ENCODE measurements at regions not wholly inside any gene's neighbourhood (a gene's known extent, or its start where the extent isn't known, plus 50 kb on each side); places are given as distances from the start of the nearest gene placed in this dataset.
"Not testable (repeated sequence)": the region's sequence is repeated elsewhere in the genome, so short reads cannot be mapped to it uniquely, and the experiment has no call there.

DNA sequence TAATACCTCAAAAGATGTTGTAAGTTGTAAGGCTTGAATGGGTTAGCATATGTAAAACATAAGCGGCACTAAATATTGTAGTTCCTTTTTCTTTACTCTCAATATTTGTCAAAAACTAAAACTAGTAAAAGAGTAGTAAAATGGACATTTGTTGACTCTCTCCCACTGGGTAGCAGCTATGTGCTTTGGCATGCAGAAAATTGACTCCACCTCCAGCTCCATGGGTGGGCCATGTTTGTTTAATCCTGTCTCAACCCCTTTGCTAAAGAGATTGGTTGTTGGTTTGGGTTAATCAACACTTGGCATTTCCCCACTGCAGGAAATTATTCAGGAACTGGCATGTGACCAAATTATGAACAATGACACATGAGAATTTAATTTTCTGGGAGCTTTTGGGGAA is 114.8 kb downstream of the EOMES start:
- no peak overlapping the region for H3K27ac ChIP-seq (ENCODE audit: low read depth in 1 of 2, low read length in 2 of 2)

DNA sequence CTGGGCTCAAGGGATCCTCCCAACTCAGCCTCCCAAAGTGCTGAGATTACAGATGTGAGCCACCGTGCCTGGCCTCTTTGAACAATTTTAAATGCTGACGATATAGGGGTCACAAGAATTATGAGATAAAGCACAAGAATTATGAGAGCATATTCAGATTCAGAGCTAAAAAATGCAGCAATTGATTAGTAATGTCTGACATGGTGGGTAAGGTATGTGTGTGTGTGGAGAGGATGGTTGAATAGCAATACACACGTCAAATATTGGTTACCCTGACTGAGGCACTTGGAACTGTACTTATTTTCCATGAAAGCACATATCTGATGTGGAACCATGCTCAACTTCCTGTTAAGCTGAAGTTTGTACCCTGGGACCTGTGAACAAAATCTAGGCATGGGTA is 115.6 kb downstream of the EOMES start:
- ATAC-seq (ENCODE audit: low FRiP score) (no peak), DNase-seq (no peak)
- WGBS, 2 donors: 82 to 88% methylated on average over 3 of the region's 3 CpGs
- H3K9me3 ChIP-seq (ENCODE audit: control insufficient read depth, low read length): no peaks in the 10 kb centered on the region
- no peak overlapping the region for H3K4me3 ChIP-seq (ENCODE audit: low read length in 2 of 2)
- no peaks in the 10 kb centered on the region for H3K27me3 ChIP-seq (ENCODE audit: control insufficient read depth in 1 of 2, insufficient read depth in 2 of 2, low read length in 1 of 2)
- intact Hi-C loops (cut with DNase I): no loop called here
- no peaks in the 10 kb centered on the region for H3K36me3 ChIP-seq (ENCODE audit: control insufficient read depth in 1 of 2, insufficient read depth in 2 of 2, low read length in 1 of 2)
- H3K4me1 ChIP-seq (ENCODE audit: control insufficient read depth in 1 of 2, insufficient read depth in 2 of 2, low read length in 2 of 2): no peaks in the 10 kb centered on the region
- H3K27ac ChIP-seq (ENCODE audit: low read depth in 1 of 2, low read length in 2 of 2): no peak overlapping the region

More for the DNA sequence above, 114.8 kb downstream of the EOMES start:
- Histone ChIP-seq H3K27me3 (ENCODE audit: control insufficient read depth in 1 of 2, insufficient read depth in 2 of 2, low read length in 1 of 2) (no peaks in the 10 kb centered on the region), H3K36me3 (ENCODE audit: control insufficient read depth in 1 of 2, insufficient read depth in 2 of 2, low read length in 1 of 2) (no peaks in the 10 kb centered on the region), H3K9me3 (ENCODE audit: control insufficient read depth, low read length) (no peaks in the 10 kb centered on the region), H3K4me1 (ENCODE audit: control insufficient read depth in 1 of 2, insufficient read depth in 2 of 2, low read length in 2 of 2) (no peaks in the 10 kb centered on the region), H3K4me3 (ENCODE audit: low read length in 2 of 2) (no peak overlapping the region)
- peak; percentile 59 for ATAC-seq (ENCODE audit: low FRiP score)
- intact Hi-C loops (cut with DNase I): no loop called here
- DNase-seq: no peak
- WGBS, 2 donors: 94 to 98% methylated on average over 1 of the region's 1 CpG

DNA sequence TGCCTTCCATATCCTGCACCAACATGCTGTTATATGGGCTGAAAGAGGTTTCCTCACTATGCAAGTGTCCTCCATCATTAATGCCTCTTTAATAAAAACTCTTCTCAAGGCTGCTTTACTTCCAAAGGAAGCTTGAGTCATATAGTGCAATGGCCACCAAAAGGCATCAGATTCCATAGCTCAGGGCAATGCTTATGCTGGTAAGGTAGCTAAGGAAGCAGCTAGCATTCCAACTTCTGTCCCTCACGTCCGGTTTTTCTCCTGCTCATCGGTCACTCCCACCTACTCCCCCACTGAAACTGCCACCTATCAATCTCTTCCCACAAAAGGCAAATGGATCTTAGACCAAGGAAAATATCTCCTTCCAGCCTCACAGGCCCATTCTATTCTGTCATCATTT is 117.1 kb upstream of the SLC4A7 start:
- H3K36me3 ChIP-seq (ENCODE audit: control insufficient read depth in 1 of 2, insufficient read depth in 2 of 2, low read length in 1 of 2); H3K4me3 ChIP-seq (ENCODE audit: low read length in 2 of 2); intact Hi-C loops (cut with DNase I); H3K9me3 ChIP-seq (ENCODE audit: control insufficient read depth, low read length); ATAC-seq (ENCODE audit: low FRiP score); H3K4me1 ChIP-seq (ENCODE audit: control insufficient read depth in 1 of 2, insufficient read depth in 2 of 2, low read length in 2 of 2); DNase-seq; H3K27ac ChIP-seq (ENCODE audit: low read depth in 1 of 2, low read length in 2 of 2); H3K27me3 ChIP-seq (ENCODE audit: control insufficient read depth in 1 of 2, insufficient read depth in 2 of 2, low read length in 1 of 2): not testable (repeated sequence)
- 98 to 99% methylated on average over 3 of the region's 3 CpGs for WGBS, 2 donors

DNA sequence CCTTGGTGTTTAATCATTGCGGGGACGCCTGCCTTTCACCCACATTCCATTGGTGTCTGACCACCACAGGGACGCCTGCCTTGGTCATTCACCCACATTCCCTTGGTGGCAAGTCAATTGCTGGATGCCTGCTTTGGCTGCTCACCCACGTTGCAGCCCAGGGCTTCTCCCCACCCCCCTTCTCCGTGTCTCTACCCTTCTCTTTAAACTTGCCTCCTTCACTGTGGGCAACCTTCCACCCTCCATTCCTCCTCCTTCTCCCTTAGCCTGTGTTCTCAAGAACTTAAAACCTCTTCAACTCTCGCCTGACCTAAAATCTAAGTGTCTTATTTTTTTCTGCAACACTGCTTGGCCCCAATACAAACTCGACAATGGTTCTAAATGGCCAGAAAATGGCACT is 115.6 kb upstream of the SLC4A7 start:
- H3K27ac ChIP-seq (ENCODE audit: low read depth in 1 of 2, low read length in 2 of 2); H3K9me3 ChIP-seq (ENCODE audit: control insufficient read depth, low read length); H3K4me3 ChIP-seq (ENCODE audit: low read length in 2 of 2); H3K4me1 ChIP-seq (ENCODE audit: control insufficient read depth in 1 of 2, insufficient read depth in 2 of 2, low read length in 2 of 2); H3K36me3 ChIP-seq (ENCODE audit: control insufficient read depth in 1 of 2, insufficient read depth in 2 of 2, low read length in 1 of 2); intact Hi-C loops (cut with DNase I); DNase-seq; H3K27me3 ChIP-seq (ENCODE audit: control insufficient read depth in 1 of 2, insufficient read depth in 2 of 2, low read length in 1 of 2); ATAC-seq (ENCODE audit: low FRiP score): not testable (repeated sequence)
- 88 to 89% methylated on average over 7 of the region's 7 CpGs for WGBS, 2 donors

DNA sequence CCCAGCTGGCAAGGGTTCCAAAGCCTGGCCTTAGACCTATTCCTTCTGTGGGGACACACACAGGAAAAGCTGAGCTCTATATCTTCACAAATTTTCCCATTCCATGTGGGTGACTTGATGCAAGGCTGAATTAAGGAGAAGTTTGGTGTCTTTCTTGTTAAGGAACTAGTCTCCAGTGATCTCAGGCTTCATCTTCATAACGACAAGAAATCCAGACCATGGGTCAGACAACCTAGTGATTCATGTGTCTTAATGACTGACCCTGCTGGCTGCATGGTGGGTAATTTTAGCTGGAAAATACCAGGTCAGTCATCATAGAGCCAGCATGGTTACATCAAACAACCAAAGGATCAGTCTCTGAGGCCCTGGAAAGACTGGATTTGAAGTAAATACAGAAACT is 112.7 kb upstream of the SLC4A7 start:
- no peaks in the 10 kb centered on the region for H3K27me3 ChIP-seq (ENCODE audit: control insufficient read depth in 1 of 2, insufficient read depth in 2 of 2, low read length in 1 of 2)
- WGBS, 2 donors: 14 to 24% methylated on average over 1 of the region's 1 CpG
- no peak overlapping the region for H3K4me3 ChIP-seq (ENCODE audit: low read length in 2 of 2)
- ATAC-seq (ENCODE audit: low FRiP score) (no peak), DNase-seq (no peak)
- no peaks in the 10 kb centered on the region for H3K36me3 ChIP-seq (ENCODE audit: control insufficient read depth in 1 of 2, insufficient read depth in 2 of 2, low read length in 1 of 2)
- intact Hi-C loops (cut with DNase I): no loop called here
- H3K4me1 ChIP-seq (ENCODE audit: control insufficient read depth in 1 of 2, insufficient read depth in 2 of 2, low read length in 2 of 2): peaks cover 0 to 3% of the 10 kb centered on the region in 2 donors
- H3K27ac ChIP-seq (ENCODE audit: low read depth in 1 of 2, low read length in 2 of 2): no peak overlapping the region
- no peaks in the 10 kb centered on the region for H3K9me3 ChIP-seq (ENCODE audit: control insufficient read depth, low read length)

DNA sequence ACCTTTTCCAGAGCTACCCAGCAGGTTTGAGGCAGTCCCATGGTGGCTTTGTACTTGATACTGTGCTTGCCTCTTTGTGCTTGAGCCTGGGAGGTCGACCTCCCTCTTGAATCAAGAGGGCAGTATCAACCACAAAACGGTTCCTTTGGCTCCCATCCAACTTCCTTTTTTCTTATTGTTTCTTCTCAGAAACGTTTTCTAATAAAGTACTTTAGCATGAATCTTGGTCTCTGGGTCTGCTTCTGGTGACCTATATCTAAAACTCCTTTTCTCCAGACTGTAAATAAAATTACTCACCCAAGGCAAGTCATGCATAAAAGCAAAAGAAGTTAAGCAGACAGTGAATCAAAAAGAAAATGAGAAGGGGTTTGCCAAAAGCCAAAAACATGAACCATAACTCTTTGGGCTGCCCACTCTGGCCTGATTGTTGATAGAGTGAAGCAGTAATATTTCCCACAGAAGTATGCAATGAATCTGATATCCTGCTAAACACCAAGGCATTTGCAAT is 112.2 kb upstream of the SLC4A7 start:
- ATAC-seq (ENCODE audit: low FRiP score) (no peak), DNase-seq (no peak)
- intact Hi-C loops (cut with DNase I): no loop called here
- Histone ChIP-seq H3K9me3 (ENCODE audit: control insufficient read depth, low read length) (no peaks in the 10 kb centered on the region), H3K4me3 (ENCODE audit: low read length in 2 of 2) (no peak overlapping the region), H3K36me3 (ENCODE audit: control insufficient read depth in 1 of 2, insufficient read depth in 2 of 2, low read length in 1 of 2) (no peaks in the 10 kb centered on the region), H3K27ac (ENCODE audit: low read depth in 1 of 2, low read length in 2 of 2) (no peak overlapping the region), H3K4me1 (ENCODE audit: control insufficient read depth in 1 of 2, insufficient read depth in 2 of 2, low read length in 2 of 2) (peaks cover 0 to 3% of the 10 kb centered on the region in 2 donors), H3K27me3 (ENCODE audit: control insufficient read depth in 1 of 2, insufficient read depth in 2 of 2, low read length in 1 of 2) (no peaks in the 10 kb centered on the region)
- 1 to 6% methylated on average over 3 of the region's 3 CpGs for WGBS, 2 donors

DNA sequence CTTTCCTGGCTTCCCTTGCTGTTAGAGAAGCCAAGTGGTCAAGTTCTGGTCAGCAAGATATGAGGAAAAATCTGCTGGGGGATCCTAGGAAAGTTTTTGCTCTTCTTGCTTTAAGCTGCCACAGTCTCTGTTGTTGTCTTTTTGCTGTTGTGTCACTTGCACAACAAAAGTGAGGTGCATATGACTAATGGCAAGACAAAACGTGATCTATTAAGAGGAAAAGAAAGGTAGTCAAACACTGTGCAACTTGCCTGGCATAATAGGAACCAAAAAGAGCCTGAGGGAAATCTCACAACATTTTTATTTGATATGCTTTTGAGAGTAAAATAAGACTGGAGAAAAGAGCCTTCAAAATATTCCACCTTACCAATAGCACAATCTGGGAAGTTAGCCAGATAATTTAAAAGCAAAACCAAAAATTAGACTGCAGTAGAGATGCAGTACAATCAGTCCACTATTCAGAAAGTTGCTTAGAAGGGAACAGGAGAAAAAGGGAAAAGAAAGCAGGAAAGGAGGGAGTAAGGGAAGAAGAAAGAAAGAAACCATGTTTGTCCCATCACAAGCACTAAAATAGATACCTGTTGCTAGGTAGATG is 110.0 kb upstream of the SLC4A7 start:
- no peaks in the 10 kb centered on the region for H3K9me3 ChIP-seq (ENCODE audit: control insufficient read depth, low read length)
- ATAC-seq (ENCODE audit: low FRiP score) (no peak), DNase-seq (no peak)
- WGBS, 2 donors: 3 to 9% methylated on average over 1 of the region's 1 CpG
- H3K4me1 ChIP-seq (ENCODE audit: control insufficient read depth in 1 of 2, insufficient read depth in 2 of 2, low read length in 2 of 2): peaks cover 0 to 9% of the 10 kb centered on the region in 2 donors
- H3K4me3 ChIP-seq (ENCODE audit: low read length in 2 of 2): no peak overlapping the region
- no peaks in the 10 kb centered on the region for H3K27me3 ChIP-seq (ENCODE audit: control insufficient read depth in 1 of 2, insufficient read depth in 2 of 2, low read length in 1 of 2)
- intact Hi-C loops (cut with DNase I): no loop called here
- peak overlapping the region in 1 of 2 donors; percentile 57 for H3K27ac ChIP-seq (ENCODE audit: low read depth in 1 of 2, low read length in 2 of 2)
- H3K36me3 ChIP-seq (ENCODE audit: control insufficient read depth in 1 of 2, insufficient read depth in 2 of 2, low read length in 1 of 2): no peaks in the 10 kb centered on the region

DNA sequence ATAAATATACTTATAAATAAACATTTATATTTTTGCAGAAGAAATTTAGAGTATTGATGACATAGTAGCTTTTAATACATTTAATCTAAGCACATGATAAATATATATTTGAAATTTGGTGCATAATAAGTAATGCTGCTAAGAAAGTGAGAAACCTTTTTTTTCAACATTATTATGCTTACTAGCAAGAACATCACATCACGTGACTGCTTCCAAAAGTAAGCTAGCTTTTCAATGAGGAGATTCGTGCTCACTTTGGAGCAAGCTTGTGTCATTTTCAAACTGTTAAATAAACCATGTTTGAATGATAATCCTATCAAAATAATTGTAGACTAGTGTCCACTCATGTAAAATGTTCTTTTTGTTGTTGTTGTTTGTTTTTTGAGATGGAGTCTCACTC is 109.0 kb upstream of the SLC4A7 start:
- ATAC-seq (ENCODE audit: low FRiP score) (no peak), DNase-seq (no peak)
- Histone ChIP-seq H3K4me3 (ENCODE audit: low read length in 2 of 2) (no peak overlapping the region), H3K27ac (ENCODE audit: low read depth in 1 of 2, low read length in 2 of 2) (no peak overlapping the region), H3K4me1 (ENCODE audit: control insufficient read depth in 1 of 2, insufficient read depth in 2 of 2, low read length in 2 of 2) (peaks cover 0 to 9% of the 10 kb centered on the region in 2 donors), H3K27me3 (ENCODE audit: control insufficient read depth in 1 of 2, insufficient read depth in 2 of 2, low read length in 1 of 2) (no peaks in the 10 kb centered on the region), H3K36me3 (ENCODE audit: control insufficient read depth in 1 of 2, insufficient read depth in 2 of 2, low read length in 1 of 2) (no peaks in the 10 kb centered on the region), H3K9me3 (ENCODE audit: control insufficient read depth, low read length) (no peaks in the 10 kb centered on the region)
- intact Hi-C loops (cut with DNase I): no loop called here
- WGBS, 2 donors: 88 to 89% methylated on average over 2 of the region's 2 CpGs

DNA sequence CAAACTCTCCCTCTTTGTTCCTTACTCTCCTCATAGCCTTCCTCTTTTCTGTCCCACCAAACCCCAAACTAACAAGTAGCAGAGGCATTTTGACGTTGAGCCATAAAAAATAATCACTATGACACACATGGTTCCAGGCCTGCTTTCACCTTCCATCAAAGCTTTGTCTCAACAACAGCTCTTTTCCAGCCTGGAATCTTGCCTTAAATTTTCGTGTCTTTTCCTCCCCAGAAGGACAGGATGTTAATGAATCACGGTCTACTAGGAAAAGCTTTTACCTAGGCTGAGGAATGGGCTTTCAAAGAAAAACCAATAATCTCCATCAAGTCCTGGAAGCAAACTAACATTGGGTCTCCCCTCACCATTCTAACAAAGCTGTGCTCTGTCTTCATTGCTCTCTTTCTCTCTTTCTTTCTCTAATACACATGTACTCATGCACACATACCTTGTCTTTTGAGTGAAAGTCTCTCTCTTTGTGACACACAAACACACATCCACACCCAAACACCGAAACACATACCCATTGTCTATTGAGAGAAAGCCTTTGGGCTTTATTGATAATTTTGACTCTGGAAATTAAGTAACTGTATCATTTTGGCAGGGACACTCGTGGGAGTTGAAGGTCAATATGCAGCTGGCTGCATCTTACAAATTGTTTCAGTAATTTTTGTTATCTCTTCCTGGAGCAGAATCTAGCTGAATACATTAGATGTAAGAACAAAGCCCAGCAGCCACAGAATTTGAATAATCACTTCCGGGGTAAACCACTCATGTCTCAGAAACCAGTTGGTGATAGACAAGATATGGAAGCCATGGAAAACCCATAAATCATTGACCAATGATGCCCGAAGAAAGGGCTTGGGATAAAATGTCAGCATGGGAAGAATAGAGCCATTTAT is 107.4 kb upstream of the SLC4A7 start:
- WGBS, 2 donors: 47 to 50% methylated on average over 7 of the region's 7 CpGs
- Histone ChIP-seq H3K27ac (ENCODE audit: low read depth in 1 of 2, low read length in 2 of 2) (peak overlapping the region; percentile 71 to 95), H3K27me3 (ENCODE audit: control insufficient read depth in 1 of 2, insufficient read depth in 2 of 2, low read length in 1 of 2) (no peaks in the 10 kb centered on the region), H3K36me3 (ENCODE audit: control insufficient read depth in 1 of 2, insufficient read depth in 2 of 2, low read length in 1 of 2) (no peaks in the 10 kb centered on the region), H3K4me1 (ENCODE audit: control insufficient read depth in 1 of 2, insufficient read depth in 2 of 2, low read length in 2 of 2) (peaks cover 0 to 9% of the 10 kb centered on the region in 2 donors), H3K4me3 (ENCODE audit: low read length in 2 of 2) (no peak overlapping the region), H3K9me3 (ENCODE audit: control insufficient read depth, low read length) (no peaks in the 10 kb centered on the region)
- DNase-seq (no peak), ATAC-seq (ENCODE audit: low FRiP score) (peak; percentile 51)
- intact Hi-C loops (cut with DNase I): no loop called here
